ENCODE measurements at regions not wholly inside any gene's neighbourhood (a gene's known extent, or its start where the extent isn't known, plus 50 kb on each side); places are given as distances from the start of the nearest gene placed in this dataset.

GRCh38 chr4:130147641-130148040, 1051.7 kb downstream of the C4orf33 start:
- in situ Hi-C loops (cut with MboI; ENCODE audit: low pct_unique_long_range_greater_than_20kb, low sequenced_read_pairs, unreplicated experiment), result no loop called here
- no peak for DNase-seq (ENCODE audit: low spot score)
- no peak for TF ChIP-seq CTCF (IDR thresholded peaks at IDR 0.05; ENCODE audit: extremely low read depth, insufficient read depth, missing control alignments)

GRCh38 chr4:130154901-130155300, 1058.9 kb downstream of the C4orf33 start:
- in situ Hi-C loops (cut with MboI; ENCODE audit: low pct_unique_long_range_greater_than_20kb, low sequenced_read_pairs, unreplicated experiment), result no loop called here
- TF ChIP-seq CTCF (IDR thresholded peaks at IDR 0.05; ENCODE audit: extremely low read depth, insufficient read depth, missing control alignments), result no peak
- DNase-seq (ENCODE audit: low spot score), result no peak

- in situ Hi-C loops (cut with MboI; ENCODE audit: low pct_unique_long_range_greater_than_20kb, low sequenced_read_pairs, unreplicated experiment), result no loop called here
- DNase-seq (ENCODE audit: low spot score), result no peak
- no peak for TF ChIP-seq CTCF (IDR thresholded peaks at IDR 0.05; ENCODE audit: extremely low read depth, insufficient read depth, missing control alignments)
These were observed 1067.7 kb downstream of the C4orf33 start for GRCh38 chr4:130163701-130164100.

- no peak for DNase-seq (ENCODE audit: low spot score)
- in situ Hi-C loops (cut with MboI; ENCODE audit: low pct_unique_long_range_greater_than_20kb, low sequenced_read_pairs, unreplicated experiment), result no loop called here
- TF ChIP-seq CTCF (IDR thresholded peaks at IDR 0.05; ENCODE audit: extremely low read depth, insufficient read depth, missing control alignments), result no peak
These were observed 1069.4 kb downstream of the C4orf33 start for GRCh38 chr4:130165381-130165780.

- TF ChIP-seq CTCF (IDR thresholded peaks at IDR 0.05; ENCODE audit: extremely low read depth, insufficient read depth, missing control alignments), result no peak
- in situ Hi-C loops (cut with MboI; ENCODE audit: low pct_unique_long_range_greater_than_20kb, low sequenced_read_pairs, unreplicated experiment), result no loop called here
- DNase-seq (ENCODE audit: low spot score), result no peak
These were observed 1076.2 kb downstream of the C4orf33 start for GRCh38 chr4:130172156-130172555.

GRCh38 chr4:130178106-130178505, 1082.2 kb downstream of the C4orf33 start:
- TF ChIP-seq CTCF (IDR thresholded peaks at IDR 0.05; ENCODE audit: extremely low read depth, insufficient read depth, missing control alignments), result no peak
- DNase-seq (ENCODE audit: low spot score), result no peak
- in situ Hi-C loops (cut with MboI; ENCODE audit: low pct_unique_long_range_greater_than_20kb, low sequenced_read_pairs, unreplicated experiment), result no loop called here

- no peak for TF ChIP-seq CTCF (IDR thresholded peaks at IDR 0.05; ENCODE audit: extremely low read depth, insufficient read depth, missing control alignments)
- in situ Hi-C loops (cut with MboI; ENCODE audit: low pct_unique_long_range_greater_than_20kb, low sequenced_read_pairs, unreplicated experiment), result no loop called here
- no peak for DNase-seq (ENCODE audit: low spot score)
These were observed 1087.1 kb downstream of the C4orf33 start for GRCh38 chr4:130183096-130183495.

All from GM13977 (cell line).